Activated CD8-positive, alpha-beta memory T cell treated with anti-CD3 and anti-CD28 coated beads for 24 hours (primary cell): ENCODE measurements at regions not wholly inside any gene's neighbourhood (a gene's known extent, or its start where the extent isn't known, plus 50 kb on each side); places are given as distances from the start of the nearest gene placed in this dataset.

ENCODE experiments used
- DNase-seq: peaks from one replicate; pipeline ENCODE4 v3.0.0-alpha.2; 2020

- DNase-seq, result no peak
Observed at GRCh38 chr13:106744516-106744915, 176.6 kb upstream of the ARGLU1 start.

- no peak for DNase-seq
Observed at GRCh38 chr13:106738186-106738678, 170.3 kb upstream of the ARGLU1 start.

GRCh38 chr13:106736941-106737340, 169.0 kb upstream of the ARGLU1 start:
- DNase-seq, result no peak

- no peak for DNase-seq
Observed at GRCh38 chr13:106734198-106734597, 166.3 kb upstream of the ARGLU1 start.

- no peak for DNase-seq
Observed at GRCh38 chr13:106723036-106723435, 155.1 kb upstream of the ARGLU1 start.

- DNase-seq, result no peak
Observed at GRCh38 chr13:106722620-106723019, 154.7 kb upstream of the ARGLU1 start.

GRCh38 chr13:106721599-106721998, 153.7 kb upstream of the ARGLU1 start:
- no peak for DNase-seq

- DNase-seq, result no peak
Observed at GRCh38 chr13:106714271-106714982, 146.5 kb upstream of the ARGLU1 start.

- no peak for DNase-seq
Observed at GRCh38 chr13:106712381-106712780, 144.4 kb upstream of the ARGLU1 start.

GRCh38 chr13:106710266-106710665, 142.3 kb upstream of the ARGLU1 start:
- DNase-seq, result no peak

- DNase-seq, result no peak
Observed at GRCh38 chr13:106709522-106709921, 141.6 kb upstream of the ARGLU1 start.

- no peak for DNase-seq
Observed at GRCh38 chr13:106702505-106702904, 134.6 kb upstream of the ARGLU1 start.

GRCh38 chr13:106701771-106702341, 133.9 kb upstream of the ARGLU1 start:
- no peak for DNase-seq

- DNase-seq, result no peak
Observed at GRCh38 chr13:106700439-106700838, 132.5 kb upstream of the ARGLU1 start.

GRCh38 chr13:106700007-106700406, 132.1 kb upstream of the ARGLU1 start:
- DNase-seq, result no peak

GRCh38 chr13:106699311-106699710, 131.4 kb upstream of the ARGLU1 start:
- no peak for DNase-seq

- DNase-seq, result no peak
Observed at GRCh38 chr13:106696719-106697118, 128.8 kb upstream of the ARGLU1 start.

GRCh38 chr13:106696140-106696539, 128.2 kb upstream of the ARGLU1 start:
- DNase-seq, result no peak

GRCh38 chr13:106695139-106695538, 127.2 kb upstream of the ARGLU1 start:
- DNase-seq, result no peak

- DNase-seq, result no peak
Observed at GRCh38 chr13:106691861-106692260, 123.9 kb upstream of the ARGLU1 start.

- no peak for DNase-seq
Observed at GRCh38 chr13:106691341-106691740, 123.4 kb upstream of the ARGLU1 start.

GRCh38 chr13:106690779-106691178, 122.8 kb upstream of the ARGLU1 start:
- DNase-seq, result no peak

- no peak for DNase-seq
Observed at GRCh38 chr13:106689906-106690305, 122.0 kb upstream of the ARGLU1 start.

- no peak for DNase-seq
Observed at GRCh38 chr13:106688940-106689339, 121.0 kb upstream of the ARGLU1 start.

- DNase-seq, result no peak
Observed at GRCh38 chr13:106686163-106686562, 118.2 kb upstream of the ARGLU1 start.
